HEK293 (cell line): ENCODE measurements at regions not wholly inside any gene's neighbourhood (a gene's known extent, or its start where the extent isn't known, plus 50 kb on each side); places are given as distances from the start of the nearest gene placed in this dataset.

ENCODE experiments used
- CTCF ChIA-PET: fragments of 350-600 bp; formaldehyde crosslinking; extraction: SDS; loops from one replicate; lab custom pipeline; 2021; ENCODE audit warnings: antibody characterized with exemption; lab: Yijun Ruan, JAX
- POLR2A ChIA-PET: fragments of 300-600 bp; formaldehyde crosslinking; extraction: SDS; loops from one replicate; lab custom pipeline; 2020; ENCODE audit warnings: antibody characterized with exemption, inconsistent platforms; lab: Yijun Ruan, JAX
- H3K27ac ChIP-seq: fragments of 200-500 bp; sonication (Bioruptor generic); 2 replicates; pipeline ENCODE4 v1.5.1; 2014; ENCODE audit warnings: low read depth, low read length, control low read depth, inconsistent platforms; ENCODE audit errors: extremely low read depth
- H3K36me3 ChIP-seq, 2 experiments: fragments of 200-500 bp in 1 of 2; sonication (Bioruptor generic) in 1 of 2; 1 replicate in 1 of 2; 2 replicates in 1 of 2; pipeline ENCODE4 v1.5.1; 2014 to 2017; ENCODE audit warnings: inconsistent platforms in 2 of 2, low read length in 2 of 2; ENCODE audit not compliant: control insufficient read depth in 2 of 2, insufficient read depth in 1 of 2
- H3K4me1 ChIP-seq: fragments of 200-500 bp; sonication (Bioruptor generic); 2 replicates; pipeline ENCODE4 v1.5.1; 2014; ENCODE audit warnings: mild to moderate bottlenecking, low read length, inconsistent platforms; ENCODE audit not compliant: control insufficient read depth, insufficient read depth
- H3K4me3 ChIP-seq: 2 replicates; pipeline ENCODE4 v1.5.1; 2011; ENCODE audit warnings: low read depth, mild to moderate bottlenecking, control low read depth, low read length, moderate library complexity
- H3K9me3 ChIP-seq: fragments of 200-500 bp; sonication (Bioruptor generic); 2 replicates; pipeline ENCODE4 v1.5.1; 2014; ENCODE audit warnings: low read depth, low read length, inconsistent platforms; ENCODE audit not compliant: control insufficient read depth, insufficient read depth
- FEZF1 ChIP-seq: fragments of 450-650 bp; formaldehyde crosslinking; IDR thresholded peaks from 2 replicates; pipeline ENCODE4 v1.5.1; 2016; ENCODE audit warnings: missing biosample characterization, missing genetic modification characterization
- KLF1 ChIP-seq: fragments of 450-650 bp; formaldehyde crosslinking; IDR thresholded peaks from 2 replicates; pipeline ENCODE4 v1.5.1; 2016; ENCODE audit warnings: missing biosample characterization, missing genetic modification characterization
- TCF7L2 ChIP-seq: IDR thresholded peaks from 2 replicates; pipeline ENCODE4 v1.6.1; 2011; ENCODE audit warnings: low read depth, mild to moderate bottlenecking, inconsistent platforms, low read length, moderate library complexity, borderline replicate concordance
- TRIM28 ChIP-seq: IDR thresholded peaks from 2 replicates; pipeline ENCODE4 v1.6.1; 2011; ENCODE audit warnings: low read length, control low read depth, borderline replicate concordance
- ZBTB17 ChIP-seq: fragments of 450-650 bp; formaldehyde crosslinking; IDR thresholded peaks from 2 replicates; pipeline ENCODE4 v1.5.1; 2016; ENCODE audit warnings: missing biosample characterization, missing genetic modification characterization
- ZEB2 ChIP-seq: fragments of 450-650 bp; formaldehyde crosslinking; IDR thresholded peaks from 2 replicates; pipeline ENCODE4 v1.5.1; 2016; ENCODE audit warnings: missing biosample characterization, missing genetic modification characterization
- ZFP41 ChIP-seq: fragments of 450-650 bp; formaldehyde crosslinking; IDR thresholded peaks from 2 replicates; pipeline ENCODE4 v1.5.1; 2016; ENCODE audit warnings: missing biosample characterization, missing genetic modification characterization, borderline replicate concordance
- ZNF133 ChIP-seq: fragments of 450-650 bp; formaldehyde crosslinking; IDR thresholded peaks from 2 replicates; pipeline ENCODE4 v1.5.1; 2016; ENCODE audit warnings: missing biosample characterization, missing genetic modification characterization
- ZNF174 ChIP-seq: fragments of 450-650 bp; formaldehyde crosslinking; IDR thresholded peaks from 2 replicates; pipeline ENCODE4 v1.5.0; 2017; ENCODE audit warnings: missing biosample characterization, mild to moderate bottlenecking, missing genetic modification characterization
- ZNF184 ChIP-seq: fragments of 450-650 bp; IDR thresholded peaks from 2 replicates; pipeline ENCODE4 v1.5.1; 2018; ENCODE audit warnings: missing biosample characterization, mild to moderate bottlenecking, missing genetic modification characterization
- ZNF19 ChIP-seq: fragments of 450-650 bp; formaldehyde crosslinking; IDR thresholded peaks from 2 replicates; pipeline ENCODE4; 2016; ENCODE audit warnings: missing biosample characterization, missing genetic modification characterization, low read depth
- ZNF274 ChIP-seq, 2 experiments: fragments of 200-500 bp in 1 of 2; fragments of 450-650 bp in 1 of 2; sonication (Bioruptor generic) in 1 of 2; formaldehyde crosslinking in 1 of 2; IDR thresholded peaks; 2 replicates each; pipeline versions ENCODE4 v1.5.1 to v1.6.1; 2014 to 2016; ENCODE audit warnings: borderline replicate concordance in 1 of 2, inconsistent platforms in 1 of 2, low read length in 1 of 2, missing biosample characterization in 1 of 2, missing genetic modification characterization in 1 of 2
- ZNF341 ChIP-seq: fragments of 450-650 bp; formaldehyde crosslinking; IDR thresholded peaks from 2 replicates; pipeline ENCODE4; 2016; ENCODE audit warnings: low read depth, missing biosample characterization, missing genetic modification characterization
- ZNF398 ChIP-seq: fragments of 450-650 bp; formaldehyde crosslinking; IDR thresholded peaks from 2 replicates; pipeline ENCODE4 v1.5.1; 2017; ENCODE audit warnings: missing biosample characterization, missing genetic modification characterization
- ZNF518A ChIP-seq: fragments of 450-650 bp; formaldehyde crosslinking; conservative IDR thresholded peaks from 2 replicates; pipeline ENCODE4 v1.5.1; 2016; ENCODE audit warnings: low read depth, missing biosample characterization, missing genetic modification characterization
- ZNF558 ChIP-seq: fragments of 450-650 bp; formaldehyde crosslinking; IDR thresholded peaks from 2 replicates; pipeline ENCODE4 v1.5.1; 2016; ENCODE audit warnings: missing biosample characterization, missing genetic modification characterization
- ZNF571 ChIP-seq: fragments of 450-650 bp; formaldehyde crosslinking; IDR thresholded peaks from 2 replicates; pipeline ENCODE4 v1.5.0; 2017; ENCODE audit warnings: missing biosample characterization, missing genetic modification characterization
- ZNF621 ChIP-seq: fragments of 450-650 bp; formaldehyde crosslinking; IDR thresholded peaks from 2 replicates; pipeline ENCODE4 v1.5.1; 2017; ENCODE audit warnings: missing biosample characterization, missing genetic modification characterization
- ZNF660 ChIP-seq: fragments of 450-650 bp; IDR thresholded peaks from 2 replicates; pipeline ENCODE4 v1.5.1; 2018; ENCODE audit warnings: missing biosample characterization, mild to moderate bottlenecking, missing genetic modification characterization
- ZNF707 ChIP-seq: fragments of 450-650 bp; formaldehyde crosslinking; IDR thresholded peaks from 2 replicates; pipeline ENCODE4 v1.5.1; 2016; ENCODE audit warnings: missing biosample characterization, missing genetic modification characterization
- ZNF76 ChIP-seq: fragments of 450-650 bp; formaldehyde crosslinking; IDR thresholded peaks from 2 replicates; pipeline ENCODE4; 2016; ENCODE audit warnings: low read depth, missing biosample characterization, missing genetic modification characterization, borderline replicate concordance
- ZSCAN5A ChIP-seq: fragments of 450-650 bp; formaldehyde crosslinking; IDR thresholded peaks from 2 replicates; pipeline ENCODE4 v1.5.1; 2016; ENCODE audit warnings: missing biosample characterization, missing genetic modification characterization

- peak; percentile 29; the same call in 1 of the 2 replicates for TF ChIP-seq ZNF398 (tag by site-specific recombination)
Measured at GRCh38 chr20:51910321-51911050, 108.2 kb upstream of the SALL4 start (continued).

- no peaks in the 10 kb centered on the region for H3K36me3 ChIP-seq
- no peak overlapping the region for H3K27ac ChIP-seq
- H3K9me3 ChIP-seq = no peaks in the 10 kb centered on the region
- H3K4me1 ChIP-seq = peaks cover 10% of the 10 kb centered on the region
- no peak for TF ChIP-seq ZNF19 (tag by site-specific recombination)
- no peak for TF ChIP-seq ZNF274 (IDR thresholded peaks at IDR 0.05; ENCODE audit: low read length)
- no peak for TF ChIP-seq ZNF274 (tag by site-specific recombination; IDR thresholded peaks at IDR 0.05; ENCODE audit: borderline replicate concordance)
- TF ChIP-seq ZSCAN5A (tag by site-specific recombination) = no peak
- TF ChIP-seq ZFP41 = no peak
- no peak for TF ChIP-seq ZNF621
- no peak for TF ChIP-seq FEZF1
- TF ChIP-seq ZNF133 (tag by site-specific recombination) = no peak
- no peak for TF ChIP-seq ZNF660 (tag by site-specific recombination)
- TF ChIP-seq ZNF184 = no peak
- CTCF ChIA-PET = no interaction called here
- H3K4me3 ChIP-seq = no peak overlapping the region
- POLR2A ChIA-PET = no interaction called here
Measured at GRCh38 chr20:51906679-51907078, 104.4 kb upstream of the SALL4 start.

- no peak overlapping the region for H3K4me3 ChIP-seq
- no peak for TF ChIP-seq ZNF571
- peak; percentile 73 for TF ChIP-seq KLF1
- peak; percentile 56; the same call in 1 of the 2 replicates for TF ChIP-seq ZBTB17 (tag by site-specific recombination)
- TF ChIP-seq ZNF174 = no peak
- TF ChIP-seq, all 188 proteins: peak for 2
- CTCF ChIA-PET = no interaction called here
- Histone ChIP-seq H3K4me1 (peaks cover 10% of the 10 kb centered on the region), H3K36me3 (no peaks in the 10 kb centered on the region), H3K9me3 (no peaks in the 10 kb centered on the region), H3K27ac (no peak overlapping the region)
- POLR2A ChIA-PET = interaction anchor here (0.5 kb wide), 1 partner anchor 26 kb away, joined by 6 read pairs; no protein-coding TSS in a partner anchor
Measured at GRCh38 chr20:51906049-51906448, 103.7 kb upstream of the SALL4 start.

- ChIA-PET CTCF (no interaction called here), POLR2A (no interaction called here)
- H3K4me1 ChIP-seq = no peaks in the 10 kb centered on the region
- H3K9me3 ChIP-seq = no peaks in the 10 kb centered on the region
- H3K36me3 ChIP-seq = no peaks in the 10 kb centered on the region
- H3K4me3 ChIP-seq = no peak overlapping the region
- H3K27ac ChIP-seq = no peak overlapping the region
- TF ChIP-seq TCF7L2 = no peak
- TF ChIP-seq ZNF558 (tag by site-specific recombination) = no peak
- TF ChIP-seq ZNF518A (tag by site-specific recombination) = no peak
- no peak for TF ChIP-seq ZNF76 (tag by site-specific recombination)
- TF ChIP-seq ZEB2 (tag by site-specific recombination) = no peak
- no peak for TF ChIP-seq TRIM28
- no peak for TF ChIP-seq ZNF707 (tag by site-specific recombination)
- no peak for TF ChIP-seq ZNF341 (tag by site-specific recombination)
Measured at GRCh38 chr20:51902933-51903332, 100.6 kb upstream of the SALL4 start.
